Stimulated activated CD8-positive, alpha-beta memory T cell treated with anti-CD3 and anti-CD28 coated beads, Interleukin-7, amount 100 ng/mL, for 48 hours (primary cell): ENCODE measurements at regions not wholly inside any gene's neighbourhood (a gene's known extent, or its start where the extent isn't known, plus 50 kb on each side); places are given as distances from the start of the nearest gene placed in this dataset.

Experiments
- DNase-seq, 2 donors: peaks; one replicate each; pipeline ENCODE4 v3.0.0-alpha.2; 2020; ENCODE audit warnings: low read depth in 1 of 2; ENCODE audit errors: extremely low read depth in 1 of 2

DNA sequence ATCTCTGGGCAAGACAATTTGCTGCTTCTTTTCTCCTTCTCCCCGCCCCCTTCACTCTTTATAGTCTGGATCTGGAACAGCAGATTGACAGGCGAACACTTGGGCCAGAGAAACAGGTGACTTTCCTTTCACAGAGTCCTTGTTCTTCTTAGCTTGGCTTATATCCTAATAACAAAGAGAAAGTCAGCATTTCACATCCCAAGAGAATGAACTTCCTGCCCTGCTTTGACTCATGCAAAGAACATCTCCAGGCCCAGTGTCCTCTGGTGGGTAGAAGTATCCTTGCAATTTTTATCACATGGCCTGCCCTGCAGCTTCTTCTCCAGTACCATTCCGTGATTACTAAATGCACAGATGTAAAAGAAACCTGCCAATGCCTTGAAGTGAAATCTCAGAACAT, 764.4 kb downstream of the ADGRL2 start:
- no peak for DNase-seq

DNA sequence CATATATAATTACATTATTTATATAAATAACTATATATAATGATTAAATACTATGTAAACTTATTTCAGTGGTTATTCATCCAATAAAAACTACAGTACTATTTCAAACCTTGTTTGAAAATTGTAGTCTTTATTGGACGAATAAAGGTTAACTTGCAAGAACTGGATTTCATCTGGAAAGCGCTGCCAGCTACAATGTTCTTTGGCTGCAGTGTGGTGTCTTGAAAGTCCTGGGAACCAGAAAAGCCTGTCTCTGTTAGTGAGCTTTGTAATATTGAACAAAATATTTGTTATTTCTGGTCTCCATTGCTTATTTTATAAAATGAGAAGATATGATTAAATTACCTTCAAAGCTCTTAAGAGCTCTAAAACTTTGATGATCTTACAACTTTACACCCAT, 763.6 kb downstream of the ADGRL2 start:
- DNase-seq = no peak

DNA sequence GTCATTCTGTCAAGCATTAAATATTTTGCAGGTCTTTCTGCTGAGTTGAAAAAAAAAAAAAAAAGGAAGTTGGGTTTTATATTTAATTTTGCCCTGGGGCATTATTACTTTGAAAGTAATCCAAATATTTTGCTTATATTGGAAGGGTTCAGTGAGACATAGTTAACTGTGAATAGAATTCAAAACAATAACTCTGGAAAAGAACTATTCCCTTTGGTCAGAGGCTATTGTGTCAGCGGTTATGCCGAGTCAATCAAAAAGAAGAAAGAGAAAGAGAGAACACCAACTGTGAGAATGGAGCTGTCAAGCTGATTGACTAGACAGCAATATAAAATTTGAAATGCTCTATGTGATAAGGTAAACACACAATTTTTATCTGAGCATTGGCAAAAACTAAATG, 761.7 kb downstream of the ADGRL2 start:
- no peak for DNase-seq

DNA sequence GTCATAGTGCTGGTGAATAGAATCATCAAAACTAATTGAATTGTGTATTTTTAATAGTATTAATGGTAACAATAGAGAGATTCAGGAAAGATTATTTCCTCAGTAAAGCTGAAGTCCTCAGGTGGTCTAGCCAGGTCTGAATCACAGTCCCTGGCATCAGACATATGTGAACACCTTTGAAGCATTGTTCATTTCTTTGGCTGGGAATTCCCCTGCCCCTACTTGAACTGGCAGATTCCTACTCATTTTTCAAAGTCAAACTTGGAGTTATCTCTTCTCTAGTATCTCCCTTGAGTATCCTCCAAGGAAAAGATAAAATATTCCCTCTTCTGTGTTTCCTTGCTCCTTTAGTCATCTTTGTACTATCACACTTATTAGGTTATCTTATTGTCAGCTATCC, 759.8 kb downstream of the ADGRL2 start:
- no peak for DNase-seq

DNA sequence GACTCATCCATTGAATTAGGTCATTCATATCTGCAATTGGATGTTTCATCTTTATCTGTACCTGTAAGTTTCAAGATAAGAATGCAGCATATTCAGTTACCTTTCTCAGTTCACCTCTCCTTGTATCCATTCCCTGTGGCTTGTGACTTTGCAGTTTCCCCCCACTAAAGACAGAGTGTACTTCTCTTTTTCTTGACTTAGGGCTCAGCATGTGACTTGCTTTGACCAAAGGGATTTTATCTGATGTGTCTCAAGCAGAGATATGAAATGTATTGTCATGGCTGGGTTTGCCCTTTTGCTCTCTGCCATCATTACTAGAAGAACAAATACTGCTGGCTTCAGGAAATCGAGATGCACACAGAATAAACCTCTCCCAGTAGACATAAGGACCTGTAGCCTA, 754.8 kb downstream of the ADGRL2 start:
- DNase-seq = no peak

DNA sequence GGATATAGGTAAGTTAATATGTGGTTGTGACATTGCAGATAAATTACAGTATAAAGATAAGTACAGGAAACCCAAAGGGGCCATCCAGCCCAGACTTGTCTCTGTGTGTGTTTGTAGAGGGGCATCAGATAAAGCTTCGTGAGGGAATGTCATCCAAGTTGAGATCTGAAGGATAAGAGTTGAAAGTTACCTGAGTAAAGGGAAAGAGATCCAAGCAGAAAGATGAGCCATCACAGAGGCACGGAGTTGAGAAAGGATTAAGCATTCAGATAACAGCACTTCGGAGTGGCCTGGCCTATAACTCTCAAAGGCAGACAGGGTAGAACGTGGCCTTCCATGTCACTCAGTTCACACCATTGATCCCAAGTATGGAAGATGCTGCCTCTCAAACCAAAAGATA, 749.1 kb downstream of the ADGRL2 start:
- no peak for DNase-seq

DNA sequence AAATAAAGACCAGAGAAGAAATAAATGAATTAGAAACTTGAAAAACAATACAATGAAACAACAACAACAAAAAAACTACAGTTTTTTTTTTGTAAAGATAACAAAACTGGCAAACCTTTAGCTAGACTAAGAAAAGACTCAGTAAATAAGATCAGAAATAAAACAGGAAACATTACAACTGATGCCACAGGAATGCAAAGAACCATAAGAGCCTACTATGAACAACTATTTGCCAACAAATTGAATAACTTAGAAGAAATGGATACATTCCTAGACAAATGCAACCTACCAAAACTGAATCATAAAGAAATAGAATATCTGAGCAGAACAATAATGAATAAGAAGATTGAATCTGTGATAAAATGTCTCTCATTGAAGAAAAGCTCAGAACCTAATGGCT, 742.0 kb downstream of the ADGRL2 start:
- DNase-seq = no peak

DNA sequence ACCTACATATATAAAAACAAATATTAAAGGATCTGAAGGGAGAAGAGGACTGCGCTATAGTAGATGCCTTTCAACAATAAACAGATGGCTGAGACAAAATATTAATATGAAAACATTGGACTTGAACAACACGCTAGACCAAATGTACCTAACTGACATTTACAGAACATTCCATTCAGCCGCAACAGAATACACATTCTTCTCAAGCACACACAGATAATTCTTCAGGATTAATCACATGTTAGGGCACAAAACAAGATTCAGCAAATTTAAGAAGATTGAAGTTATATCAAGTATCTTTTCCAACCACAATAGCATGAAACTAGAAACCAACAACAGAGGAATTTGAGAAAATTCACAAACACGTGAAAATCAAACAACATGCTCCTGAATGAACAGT, 741.4 kb downstream of the ADGRL2 start:
- no peak for DNase-seq

DNA sequence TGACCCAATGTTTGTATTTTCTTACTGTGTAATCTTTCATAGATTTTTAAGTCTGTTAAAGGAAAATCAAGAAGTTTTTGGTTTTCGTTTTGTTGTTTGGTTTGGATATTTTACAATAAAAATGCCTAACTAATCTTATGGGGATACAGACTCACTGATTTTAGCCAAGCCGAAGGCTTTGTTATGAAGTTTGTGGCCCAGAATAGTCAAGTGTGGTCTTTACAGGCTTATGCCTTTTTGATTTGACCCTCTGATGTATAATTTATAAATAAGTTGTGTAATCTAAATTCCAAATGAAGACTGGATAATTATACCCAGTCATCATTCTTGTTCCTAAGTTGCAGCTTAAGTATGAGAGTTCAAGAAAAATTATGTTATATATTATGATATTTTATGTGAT, 739.3 kb downstream of the ADGRL2 start:
- DNase-seq = no peak

DNA sequence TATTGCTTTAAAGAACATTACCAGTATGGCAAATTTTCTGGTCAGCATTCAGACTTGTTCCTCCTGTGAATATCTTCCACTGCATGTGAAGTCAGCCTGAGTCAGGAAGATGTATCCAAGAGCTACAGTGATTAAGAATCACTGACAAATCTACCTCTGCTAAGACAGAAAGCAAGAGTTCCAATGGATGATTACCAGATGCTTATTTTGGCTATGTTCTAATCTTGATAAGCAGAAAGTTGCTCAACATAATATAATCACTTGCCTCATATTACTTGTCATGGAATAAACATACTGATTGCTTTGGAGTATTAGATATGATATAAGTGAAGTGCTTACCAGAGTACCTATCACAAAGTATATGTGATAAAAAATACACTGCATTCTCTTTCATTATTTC, 738.1 kb downstream of the ADGRL2 start:
- no peak for DNase-seq

DNA sequence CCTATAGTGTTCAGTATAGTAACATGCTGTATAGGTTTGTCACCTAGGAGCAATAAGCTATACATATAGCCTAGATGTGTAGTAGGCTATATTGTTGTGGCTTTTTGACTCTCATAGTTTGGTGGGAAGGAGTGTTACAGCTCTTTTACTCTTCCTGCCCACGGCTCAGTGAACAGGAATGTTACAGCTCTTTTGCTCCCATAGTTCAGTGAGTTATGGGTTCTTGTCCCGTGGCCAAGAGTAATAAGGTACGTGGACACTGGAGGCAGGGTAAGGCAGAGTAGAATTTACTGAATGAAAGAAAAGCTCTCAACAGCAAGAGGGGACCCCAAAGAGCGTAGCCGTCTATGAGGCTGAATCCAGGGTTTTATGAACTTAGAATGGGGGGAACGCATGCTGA, 734.3 kb downstream of the ADGRL2 start:
- DNase-seq = no peak

DNA sequence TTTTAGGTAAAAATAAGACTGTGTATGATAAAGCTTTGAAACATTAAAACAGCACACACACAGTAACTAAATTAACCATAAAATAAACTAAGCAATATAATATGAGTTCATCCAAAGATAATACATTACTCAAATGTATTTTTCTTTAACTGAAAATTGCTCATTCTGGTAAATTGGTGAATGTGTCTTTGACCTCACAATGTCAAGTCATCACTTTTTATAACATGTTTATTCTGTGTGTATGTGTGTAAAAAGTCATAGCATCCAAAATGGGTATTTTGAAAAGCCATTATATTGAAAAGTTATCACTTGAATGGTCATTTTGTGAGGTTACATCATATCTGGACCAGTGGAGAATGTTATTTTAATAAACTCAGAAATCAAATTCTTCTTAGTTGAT, 724.6 kb downstream of the ADGRL2 start:
- no peak for DNase-seq

DNA sequence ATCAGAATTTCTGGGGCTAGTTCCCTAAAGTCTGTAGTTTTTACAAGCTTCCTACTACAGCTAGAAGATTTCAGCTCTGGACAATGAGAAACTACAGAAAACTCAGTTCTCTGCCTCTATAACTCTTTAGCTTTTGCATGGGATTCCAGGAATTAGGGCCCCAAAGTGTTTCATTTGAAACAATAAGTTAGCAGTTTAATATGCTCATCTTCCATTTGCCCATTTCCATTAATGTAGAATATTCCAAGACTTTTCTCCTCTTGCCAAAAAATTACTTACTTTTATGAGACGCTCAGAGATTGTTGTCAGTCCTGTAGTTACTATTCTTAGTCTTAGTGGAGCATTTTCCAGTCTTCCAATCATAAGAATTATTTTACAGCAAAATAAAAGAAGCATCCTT, 719.9 kb downstream of the ADGRL2 start:
- no peak for DNase-seq

DNA sequence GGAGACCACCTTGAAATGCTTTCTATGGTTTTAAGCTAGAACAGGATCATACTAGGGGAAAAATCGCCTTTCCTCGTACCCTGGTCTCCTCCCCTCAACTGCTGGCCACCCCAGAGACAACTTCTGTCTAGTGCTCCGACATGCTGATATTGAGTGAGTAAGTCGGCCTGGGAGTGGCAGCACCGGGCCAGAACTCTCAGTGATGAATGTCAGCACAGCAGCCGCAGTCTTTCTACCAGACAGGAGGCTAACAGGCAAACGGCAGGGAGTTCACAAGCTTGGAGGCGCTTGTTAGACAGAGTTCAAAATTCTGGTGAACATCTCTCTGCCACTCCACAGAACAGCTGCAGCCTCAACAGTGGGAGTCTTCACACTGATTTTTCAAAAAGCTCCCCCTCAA, 716.9 kb downstream of the ADGRL2 start:
- no peak for DNase-seq

DNA sequence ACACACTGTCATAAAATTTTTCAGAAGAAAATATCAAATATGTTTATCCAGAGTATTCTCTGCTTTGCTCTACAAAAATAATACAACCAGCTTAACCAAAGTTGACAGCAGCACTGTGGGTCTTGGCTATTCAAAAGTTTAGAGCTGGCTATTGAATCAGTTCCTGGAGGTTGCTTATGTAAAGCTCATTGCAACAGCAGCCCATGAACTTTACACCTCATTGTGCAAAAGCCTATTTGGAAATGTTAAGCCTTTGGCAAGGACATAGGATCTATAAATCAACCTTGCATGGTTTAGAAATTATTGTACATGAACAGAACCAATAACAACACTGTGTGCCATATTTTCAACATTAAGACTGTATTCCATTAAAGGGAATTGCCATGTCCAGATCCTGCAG, 714.9 kb downstream of the ADGRL2 start:
- no peak for DNase-seq

DNA sequence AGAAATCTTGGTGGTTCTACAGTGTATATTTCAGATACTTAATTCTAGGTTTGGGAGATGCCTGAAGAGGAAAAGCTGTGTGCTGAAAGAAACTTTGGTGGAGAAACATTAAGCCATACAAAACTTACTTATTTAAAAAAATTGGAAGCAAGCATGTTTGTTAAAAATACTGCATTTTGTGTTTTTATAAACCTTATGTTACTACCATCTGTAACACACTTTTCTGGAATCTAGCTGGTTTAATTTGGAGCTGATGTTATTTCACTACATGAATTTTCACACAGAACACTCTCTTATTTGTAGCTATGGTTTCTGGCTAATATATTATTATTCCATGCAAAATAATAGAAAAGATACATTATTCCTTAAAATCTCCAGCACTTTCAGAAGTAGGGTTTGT, 710.7 kb downstream of the ADGRL2 start:
- no peak for DNase-seq

DNA sequence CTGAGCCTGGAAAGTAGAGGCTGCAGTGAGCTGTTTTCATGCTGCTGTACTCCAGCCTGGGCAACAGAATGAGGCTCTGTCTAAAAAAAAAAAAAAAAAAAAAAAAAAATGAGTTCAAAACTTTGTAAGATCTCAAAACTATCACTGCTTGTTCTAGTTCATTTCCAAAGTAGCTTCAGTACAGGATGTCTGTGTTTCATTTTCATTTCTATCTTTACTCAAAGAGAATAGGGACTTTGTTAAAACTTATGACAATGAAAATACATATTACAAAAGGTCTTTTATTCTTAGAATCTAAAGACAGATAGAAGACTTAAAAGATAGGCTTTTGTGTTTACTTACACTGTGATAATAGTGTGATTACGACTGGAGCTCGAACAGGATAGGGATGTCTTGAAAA, 709.7 kb downstream of the ADGRL2 start:
- DNase-seq = no peak

DNA sequence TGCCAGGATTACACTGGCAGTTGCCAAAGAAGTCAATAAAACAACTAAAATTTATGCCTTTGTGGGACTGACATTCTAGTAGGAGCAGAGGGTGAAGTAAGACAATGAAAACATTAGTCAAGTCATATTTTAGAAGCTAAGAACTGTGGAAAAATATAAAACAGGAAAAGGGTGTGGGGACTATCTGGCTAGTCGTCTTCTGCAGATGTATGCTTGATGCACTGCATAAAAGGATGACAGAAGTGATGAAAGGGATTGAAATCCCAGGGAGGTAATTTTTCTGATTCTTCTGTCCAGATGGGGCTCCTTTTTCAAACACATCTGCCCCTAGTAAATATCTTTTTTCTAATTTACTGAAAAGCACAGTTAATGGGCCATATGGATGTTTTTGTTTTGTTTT, 706.3 kb downstream of the ADGRL2 start:
- no peak for DNase-seq

DNA sequence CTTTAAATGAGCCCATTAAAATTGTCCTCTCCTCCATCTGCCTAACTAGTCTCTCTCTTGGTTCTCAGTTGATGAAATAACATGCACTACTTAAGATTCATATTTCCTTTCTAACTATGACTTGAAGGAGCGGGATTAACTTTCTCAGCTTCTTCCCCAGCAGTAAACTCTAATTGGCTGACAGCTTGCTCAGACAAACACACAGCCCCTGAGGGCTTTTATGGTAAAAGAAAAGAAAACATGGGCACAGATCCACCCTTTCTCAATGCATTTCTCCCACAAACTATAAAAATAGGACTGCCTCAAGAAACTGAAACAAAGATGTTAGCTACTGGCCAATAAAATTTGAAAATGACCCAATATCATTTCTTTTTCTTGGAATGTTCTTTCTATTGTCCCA, 703.1 kb downstream of the ADGRL2 start:
- no peak for DNase-seq

DNA sequence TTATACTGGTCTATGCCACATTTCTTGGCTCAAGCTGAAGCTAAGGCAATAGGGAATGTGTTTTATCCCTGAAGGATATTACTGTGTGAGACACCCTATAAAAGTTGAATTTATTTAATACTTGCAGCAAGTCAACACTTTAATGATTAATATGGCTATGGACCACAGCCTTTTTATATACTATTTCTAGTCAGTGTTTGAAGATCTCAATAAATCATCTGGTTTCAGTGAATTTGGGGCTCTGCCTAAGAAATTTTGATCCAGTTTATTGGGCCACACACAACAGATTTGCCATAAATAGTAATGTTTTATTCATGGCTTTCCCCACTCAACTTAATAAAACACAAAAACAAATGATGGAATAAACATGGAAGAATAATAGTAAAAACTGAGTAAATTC, 698.3 kb downstream of the ADGRL2 start:
- DNase-seq = no peak

DNA sequence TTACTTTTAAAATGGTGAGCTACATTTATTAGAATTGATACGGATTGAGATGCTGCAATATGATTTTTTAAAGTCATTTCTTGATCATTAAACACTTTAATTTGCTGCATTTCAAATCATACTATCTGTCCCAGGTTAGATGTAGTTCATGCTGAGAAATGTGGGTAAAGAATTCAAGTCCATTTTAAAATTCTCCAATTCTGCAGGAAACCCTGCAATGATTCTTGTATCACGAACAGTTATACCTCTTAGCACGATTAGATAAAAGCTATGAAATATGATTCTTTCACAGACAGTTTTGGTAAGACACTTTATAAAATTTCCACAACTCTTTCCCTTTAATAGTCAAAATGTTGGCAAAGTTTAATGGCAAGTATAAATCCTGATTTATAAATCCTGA, 693.4 kb downstream of the ADGRL2 start:
- no peak for DNase-seq

DNA sequence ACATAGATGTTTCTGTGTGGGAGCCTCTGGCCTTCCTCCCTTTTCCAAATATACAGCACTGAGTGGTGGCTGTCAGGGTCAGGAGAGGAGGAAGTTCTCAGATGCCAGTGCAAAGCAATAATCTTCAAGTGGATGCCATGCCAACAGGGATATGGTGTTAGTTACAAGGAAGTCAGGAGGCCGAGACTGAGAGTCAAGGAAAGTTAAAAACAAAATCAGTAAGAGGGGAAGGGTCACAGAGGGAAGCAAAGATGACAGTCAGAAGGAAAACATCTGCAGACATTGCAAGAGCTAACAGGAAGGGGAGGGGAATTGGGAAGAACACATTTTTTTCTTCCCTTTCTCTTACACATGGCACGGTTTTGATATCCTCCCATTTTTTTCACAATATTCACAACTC, 691.4 kb downstream of the ADGRL2 start:
- DNase-seq = no peak

DNA sequence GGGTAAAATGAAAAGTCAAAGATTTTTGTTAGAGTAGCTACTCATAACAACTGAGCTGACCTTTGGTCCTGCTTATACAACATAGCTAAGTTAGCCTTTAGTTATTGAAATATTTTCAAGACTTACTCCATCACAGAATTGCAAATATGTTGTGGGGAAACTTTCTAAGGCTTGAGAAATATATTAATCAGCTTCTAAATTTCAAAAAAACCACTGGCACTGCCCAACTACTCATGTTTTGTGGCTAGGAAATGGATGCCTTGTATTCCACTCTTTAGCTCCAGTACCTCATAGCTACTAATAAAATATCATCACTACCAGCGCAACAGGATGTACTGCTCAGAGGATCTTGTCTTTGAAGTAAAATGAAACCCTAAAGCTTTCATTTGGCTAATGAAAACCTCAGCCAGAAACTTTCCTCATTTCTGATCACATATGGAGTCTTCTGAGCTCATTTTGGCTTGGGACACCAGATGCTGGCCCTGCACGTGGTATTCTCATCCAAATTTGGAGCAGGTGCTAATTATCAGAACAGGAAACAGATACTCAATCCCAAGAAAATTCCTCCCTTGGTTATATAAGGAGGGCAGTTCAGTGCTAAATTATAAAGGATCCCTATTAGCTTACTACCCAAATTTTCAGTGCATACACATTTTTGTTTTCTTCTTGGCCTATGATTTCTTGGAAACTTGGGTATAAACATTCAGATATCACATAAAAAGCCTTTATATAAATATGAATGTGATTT, 690.7 kb downstream of the ADGRL2 start:
- DNase-seq = no peak
